Tibial nerve (tissue), 4 donors: ENCODE measurements at regions not wholly inside any gene's neighbourhood (a gene's known extent, or its start where the extent isn't known, plus 50 kb on each side); places are given as distances from the start of the nearest gene placed in this dataset.

Experiments
- CTCF ChIP-seq, 5 experiments: fragments of 200-600 bp in 3 of 5; fragments of 450-650 bp in 2 of 5; sonication (generic) in 3 of 5; IDR thresholded peaks; one replicate each; pipeline ENCODE4 v1.5.1; 2016 to 2019; ENCODE audit warnings: antibody characterized with exemption in 5 of 5, mild to moderate bottlenecking in 3 of 5, moderate library complexity in 2 of 5
- EP300 ChIP-seq, 2 donors: sonication (generic); formaldehyde crosslinking; IDR thresholded peaks; one replicate each; pipeline ENCODE4 v1.6.1; 2017; ENCODE audit warnings: antibody characterized with exemption in 2 of 2, mild to moderate bottlenecking in 1 of 2

DNA sequence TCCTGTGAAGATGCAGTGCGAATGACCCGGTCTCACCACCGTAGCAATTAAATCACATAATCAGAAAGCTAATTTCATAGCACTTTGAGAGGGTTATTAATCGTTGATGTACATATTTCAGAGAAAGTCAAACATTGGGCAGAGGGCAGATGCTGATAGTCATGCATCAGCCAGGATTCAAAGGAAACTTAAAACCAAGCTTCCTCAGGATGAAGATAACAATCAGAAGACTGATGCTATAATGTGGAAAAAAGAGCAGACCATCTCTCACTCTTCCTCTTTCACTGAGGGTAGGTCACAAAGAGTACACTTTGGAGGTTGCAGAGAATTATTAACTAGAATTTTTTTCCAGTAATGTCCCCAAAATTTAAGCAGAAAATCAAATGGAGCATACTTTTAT is 1027.7 kb upstream of the ZEB2 start:
- no peak for TF ChIP-seq CTCF (IDR thresholded peaks at IDR 0.05)
- TF ChIP-seq EP300 (IDR thresholded peaks at IDR 0.05), result no peak
